ENCODE measurements at regions not wholly inside any gene's neighbourhood (a gene's known extent, or its start where the extent isn't known, plus 50 kb on each side); places are given as distances from the start of the nearest gene placed in this dataset.

DNA sequence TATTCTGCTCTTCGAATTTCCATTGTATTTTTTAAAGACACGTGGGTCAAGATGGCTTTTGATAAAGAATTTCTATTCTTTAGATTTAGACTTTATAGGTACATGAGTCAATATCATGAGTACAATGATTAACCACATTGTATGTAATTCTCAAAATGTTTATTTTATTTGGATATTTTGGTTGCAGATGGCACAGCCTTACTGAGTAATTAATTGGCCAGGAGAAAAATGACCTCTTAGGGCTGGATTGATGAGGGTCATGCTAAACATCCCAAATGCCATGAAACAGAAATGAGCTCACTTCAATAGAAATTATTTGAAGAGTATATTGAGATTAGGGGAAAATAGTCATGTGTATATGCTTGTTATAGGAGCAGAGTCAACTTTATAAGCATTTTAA, 131.2 kb upstream of the CCN2 start:
- H3K23me2 ChIP-seq (ENCODE audit: insufficient read length, low read depth, low read length, poor library complexity, severe bottlenecking): no peaks in the 10 kb centered on the region
- Mint-ChIP-seq H3K4me1 (peaks cover 3 to 15% of the 10 kb centered on the region in 2 experiments; a peak in 3 of 4 replicates), H3K27ac (no peak overlapping the region; a peak in 1 of 7 replicates), H3K4me3 (no peak overlapping the region), H3K27me3 (ENCODE audit: low read depth) (no peaks in the 10 kb centered on the region), H3K36me3 (ENCODE audit: insufficient read depth in 1 of 3, low read depth in 3 of 3) (no peaks in the 10 kb centered on the region), H3K9me3 (no peaks in the 10 kb centered on the region)
- H3K79me2 ChIP-seq (ENCODE audit: insufficient read depth, low read length): no peaks in the 10 kb centered on the region
- no peaks in the 10 kb centered on the region for H4K20me1 ChIP-seq (ENCODE audit: control insufficient read depth, insufficient read depth, insufficient read length)
- no peak for DNase-seq
- no peak overlapping the region for H3K4me2 ChIP-seq (ENCODE audit: insufficient read depth, insufficient read length, low read length)
- H3K56ac ChIP-seq (ENCODE audit: insufficient read length, low read depth, low read length): no peak overlapping the region
- H2BK12ac ChIP-seq (ENCODE audit: insufficient read length, low read depth, low read length): no peak overlapping the region
- H4K91ac ChIP-seq (ENCODE audit: insufficient read length, low read depth, low read length): no peak overlapping the region
- H2BK5ac ChIP-seq (ENCODE audit: insufficient read length, low read length): no peak overlapping the region
- no peak overlapping the region for H2AFZ ChIP-seq (ENCODE audit: low read length)
- no peak overlapping the region for H2BK15ac ChIP-seq (ENCODE audit: low read depth, low read length)
- H3K27me3 ChIP-seq (ENCODE audit: insufficient read depth, low read length): no peaks in the 10 kb centered on the region
- no peak overlapping the region for H2BK120ac ChIP-seq (ENCODE audit: low read depth, low read length, poor library complexity, severe bottlenecking)
- no peak for TF ChIP-seq CTCF (conservative IDR thresholded peaks at IDR 0.05)
- H3K18ac ChIP-seq (ENCODE audit: insufficient read length, low read depth, low read length): no peak overlapping the region
- H3K4me1 ChIP-seq (ENCODE audit: insufficient read depth, low read length): no peaks in the 10 kb centered on the region; the same call in 1 of the 2 replicates
- no peak overlapping the region for H2BK20ac ChIP-seq (ENCODE audit: low read depth, low read length, poor library complexity, severe bottlenecking)
- H3K23ac ChIP-seq (ENCODE audit: insufficient read length, low read depth, low read length): no peak overlapping the region
- no peaks in the 10 kb centered on the region for H3K79me1 ChIP-seq (ENCODE audit: insufficient read depth, low read depth, low read length, poor library complexity, severe bottlenecking)
- no peak overlapping the region for H4K5ac ChIP-seq (ENCODE audit: insufficient read length, low read depth, low read length)
- no CpG with 5 or more reads among the region's 2 CpGs for WGBS (ENCODE audit: extremely low coverage, insufficient read length, low lambda C conversion rate)
- no peak overlapping the region for H3K27ac ChIP-seq (ENCODE audit: insufficient read length, low read depth, low read length)
- no peak overlapping the region for H4K8ac ChIP-seq (replicated peaks; ENCODE audit: insufficient read length, low read depth, low read length)
- H2AK5ac ChIP-seq (ENCODE audit: insufficient read length, low read length): no peak overlapping the region
- no peak overlapping the region for H3K4ac ChIP-seq (ENCODE audit: low read depth, low read length)
- no peaks in the 10 kb centered on the region for H3K9me3 ChIP-seq (ENCODE audit: control insufficient read depth, low read depth, low read length)
- H3K9ac ChIP-seq (ENCODE audit: extremely low read depth, insufficient read length, low read length): no peak overlapping the region
- no peak overlapping the region for H3K14ac ChIP-seq (ENCODE audit: insufficient read depth, low read length)
- no peak overlapping the region for H3T11ph ChIP-seq (ENCODE audit: low read length)
